NCI-H1048 (cell line): ENCODE measurements at regions not wholly inside any gene's neighbourhood (a gene's known extent, or its start where the extent isn't known, plus 50 kb on each side); places are given as distances from the start of the nearest gene placed in this dataset.

Experiments used
- DNase-seq: peaks from one replicate; lab custom pipeline; 2025; lab: John Stamatoyannopoulos, UW

DNA sequence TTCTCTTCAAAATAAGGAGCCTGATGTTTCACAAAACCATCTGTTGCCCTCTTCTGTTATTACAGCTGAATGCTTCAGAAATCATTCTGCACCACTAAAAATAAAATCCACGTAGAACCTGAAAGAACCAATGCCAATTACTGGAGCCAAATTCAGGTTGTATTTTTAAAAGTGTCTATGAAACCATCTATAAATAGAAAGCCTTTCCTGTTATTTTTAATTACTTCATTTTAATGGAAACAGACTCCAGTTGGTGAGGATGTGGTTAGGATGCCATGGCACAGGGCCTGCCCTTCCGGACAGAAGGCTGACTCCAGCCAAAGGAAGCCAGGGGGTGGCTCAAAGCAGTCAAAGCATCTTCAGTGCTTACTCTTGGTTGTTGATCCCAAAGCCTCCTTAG lies 119.8 kb downstream of the TENT4A start:
- no peak for DNase-seq

DNA sequence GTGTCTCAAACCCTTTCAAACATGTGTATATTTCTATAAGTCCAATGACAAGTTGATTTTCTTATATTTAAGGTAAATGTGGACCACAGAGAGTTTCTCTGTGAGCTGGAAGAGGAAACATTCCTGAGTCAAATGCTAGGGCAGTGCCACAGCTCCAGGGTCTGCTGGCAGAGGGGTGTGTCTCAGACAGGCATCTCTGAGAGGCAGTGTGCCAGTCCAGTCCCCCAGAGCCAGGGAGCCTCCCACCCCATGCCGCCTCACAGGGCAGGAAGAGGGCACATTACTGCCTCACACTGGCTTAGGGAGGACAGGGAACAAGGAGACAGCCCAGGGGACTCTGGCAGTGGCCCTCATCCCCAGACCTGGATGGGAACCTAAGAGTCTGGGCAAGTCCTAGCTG lies 120.2 kb downstream of the TENT4A start:
- no peak for DNase-seq

DNA sequence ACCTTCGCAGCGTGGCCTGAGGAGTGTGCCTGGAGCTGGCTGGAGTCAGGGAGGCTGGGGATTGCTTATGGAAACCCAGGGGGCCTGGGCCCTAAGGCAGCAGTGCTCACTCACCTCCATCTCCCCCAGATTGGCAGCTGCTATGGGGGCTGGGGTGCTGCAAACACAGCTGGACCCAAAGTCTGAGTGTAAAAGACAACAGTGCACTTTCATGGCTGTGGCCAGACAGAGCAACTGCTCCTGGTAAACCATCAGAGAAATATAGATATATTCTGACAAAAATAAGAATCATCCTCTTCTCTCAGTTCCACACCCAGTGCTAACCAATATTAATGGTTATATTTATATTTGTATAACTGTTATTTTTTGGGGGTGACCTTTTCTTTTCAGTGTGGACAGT lies 123.9 kb downstream of the TENT4A start:
- no peak for DNase-seq

DNA sequence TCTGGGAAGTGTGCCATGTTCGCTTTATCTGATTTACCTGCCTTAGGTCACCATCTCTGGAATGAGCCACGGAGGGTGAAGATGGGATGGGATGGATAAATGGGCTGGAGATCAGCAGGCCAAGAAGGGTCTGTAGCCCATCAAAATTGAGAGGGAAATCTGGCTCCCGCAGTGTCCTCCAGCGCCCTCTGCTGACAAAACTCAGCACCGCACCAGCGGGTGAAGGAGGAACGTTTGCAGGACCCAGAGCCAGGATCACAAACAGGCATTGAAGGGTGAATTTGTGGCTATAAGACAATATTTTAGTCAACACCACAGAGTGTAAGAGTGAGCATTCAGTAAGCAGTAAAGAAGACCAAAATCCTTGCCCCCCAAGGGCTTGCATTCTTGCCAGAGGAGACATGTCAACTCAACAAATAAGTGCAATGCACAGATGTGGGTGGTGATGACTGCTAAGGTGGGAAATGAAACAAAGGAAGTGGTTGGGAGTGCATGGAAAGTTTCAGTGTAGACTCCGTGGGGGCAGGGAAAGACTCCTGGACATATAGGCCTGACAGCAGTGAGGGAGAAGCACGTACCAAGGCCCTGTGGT lies 124.4 kb downstream of the TENT4A start:
- DNase-seq: no peak

DNA sequence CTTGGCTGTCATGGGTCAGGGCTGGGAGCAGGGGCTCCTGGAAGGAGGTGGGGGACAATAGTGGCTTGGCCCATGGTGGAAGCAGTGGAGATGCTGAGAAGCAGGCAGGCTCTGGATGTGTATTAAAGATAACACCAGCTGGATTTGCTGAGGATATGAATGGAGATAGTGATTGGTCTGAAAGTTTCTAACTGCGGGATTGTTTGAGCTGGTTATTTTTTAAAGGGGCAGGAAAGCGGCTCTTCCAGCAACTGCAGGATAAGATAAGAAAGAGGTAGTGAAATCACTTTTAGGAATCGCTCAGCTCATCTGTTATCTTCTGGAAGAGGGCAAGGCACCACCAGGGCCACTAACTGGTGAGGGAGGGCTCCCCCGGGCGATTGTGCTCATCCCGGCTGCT lies 125.5 kb downstream of the TENT4A start:
- DNase-seq: no peak

DNA sequence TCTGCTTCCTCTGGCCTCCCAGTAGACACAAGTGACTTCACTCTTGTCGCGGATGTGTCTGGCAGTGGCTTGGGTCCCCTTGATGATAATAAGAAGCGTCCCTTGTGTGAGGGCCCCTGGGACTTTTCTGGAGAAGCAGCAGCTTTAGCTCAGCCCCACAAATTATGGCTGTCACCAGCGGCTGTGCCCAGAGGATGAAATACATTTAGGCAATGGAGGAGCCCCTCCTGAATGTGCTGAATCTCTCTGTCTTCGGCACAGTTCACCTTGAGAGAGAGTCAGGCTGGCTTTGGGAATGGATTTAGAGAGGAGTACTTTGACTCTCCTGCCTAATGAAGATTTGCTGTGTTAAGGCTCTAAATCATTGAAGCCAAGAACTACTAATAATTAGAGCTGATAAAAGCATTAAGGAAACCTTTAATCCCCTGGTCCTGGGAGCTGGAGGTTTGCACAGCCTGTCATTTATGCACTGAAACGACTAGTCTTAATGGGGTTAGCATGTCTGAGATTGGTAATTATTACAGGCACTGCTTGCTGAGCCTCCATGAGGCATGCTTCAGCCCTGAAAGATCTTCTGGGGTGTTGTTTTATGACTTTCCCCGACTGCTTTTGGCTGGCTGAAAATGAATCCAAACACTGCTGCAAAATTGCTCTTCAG lies 127.0 kb downstream of the TENT4A start:
- no peak for DNase-seq

DNA sequence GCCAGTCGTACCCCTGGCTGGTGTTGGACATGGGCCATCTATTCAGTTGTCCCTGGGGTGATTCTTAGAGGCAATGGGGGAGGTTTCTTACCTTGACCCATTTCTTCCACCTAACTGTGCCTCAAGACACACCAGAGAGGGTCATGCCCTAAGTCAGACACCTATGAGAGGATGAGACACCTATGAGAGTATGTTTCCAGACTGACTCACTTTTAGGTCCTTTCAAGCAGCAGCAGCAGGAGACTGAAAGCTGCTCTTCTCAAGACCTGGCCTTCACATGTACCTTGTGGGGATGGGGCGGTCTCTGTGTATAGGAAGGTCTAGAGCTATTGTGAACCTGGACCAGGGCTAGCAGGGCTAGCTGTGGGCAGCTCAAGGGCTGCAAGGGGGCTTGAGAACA lies 130.1 kb downstream of the TENT4A start:
- no peak for DNase-seq

DNA sequence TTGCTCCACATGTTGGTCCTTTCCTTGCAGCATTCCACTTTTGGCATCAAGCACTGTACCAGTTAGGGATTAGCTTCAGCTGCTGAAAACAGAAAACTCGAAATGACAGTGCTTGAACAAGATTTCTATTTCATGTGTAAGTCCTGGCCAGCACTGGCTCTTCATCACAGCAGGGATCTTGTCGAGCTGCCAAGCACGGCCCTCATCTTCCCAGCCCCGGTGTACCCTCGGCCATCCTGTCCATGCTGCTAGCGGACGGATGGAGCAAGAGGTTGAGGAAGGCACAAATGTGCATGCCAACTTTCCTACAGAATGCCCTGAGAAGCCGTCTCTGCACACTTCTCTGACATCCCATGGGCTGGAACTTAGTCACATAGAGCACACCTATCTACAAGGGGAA lies 130.6 kb downstream of the TENT4A start:
- DNase-seq: no peak

DNA sequence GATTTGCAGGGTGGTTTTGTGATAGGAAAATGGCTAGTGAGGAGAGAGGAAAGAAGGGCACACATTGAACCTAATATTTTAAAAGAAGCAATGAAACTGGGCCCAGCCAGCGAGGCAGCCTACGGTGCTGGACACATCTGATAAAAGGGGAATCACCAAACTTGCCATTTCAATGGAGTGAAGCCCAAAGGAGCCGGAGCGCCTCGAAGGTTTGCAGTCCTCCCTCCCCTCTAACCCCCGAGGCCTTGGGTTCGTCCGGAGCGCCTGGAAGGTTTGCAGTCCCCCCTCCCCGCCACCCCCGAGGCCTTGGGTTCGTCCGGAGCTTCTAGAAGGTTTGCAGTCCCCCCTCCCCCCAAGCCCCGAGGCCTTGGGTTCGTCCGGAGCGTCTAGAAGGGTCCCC lies 132.6 kb downstream of the TENT4A start:
- DNase-seq: no peak

DNA sequence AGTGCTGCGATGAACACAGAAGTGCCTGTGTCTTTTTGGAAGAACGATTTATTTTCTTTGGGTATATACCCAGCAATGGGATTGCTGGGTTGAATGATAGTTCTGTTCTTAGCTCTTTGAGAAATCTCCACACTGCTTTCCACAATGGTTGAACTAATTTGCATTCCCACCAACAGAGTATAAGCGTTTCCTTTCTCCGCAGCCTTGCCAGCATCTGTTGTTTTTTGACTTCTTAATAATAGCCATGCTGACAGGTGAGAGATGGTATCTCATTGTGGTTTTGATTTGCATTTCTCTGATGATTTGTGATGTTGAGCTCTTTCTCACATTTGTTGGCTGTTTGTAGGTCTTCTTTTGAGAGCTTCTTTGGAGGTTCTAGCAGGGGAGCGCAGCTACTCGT lies 134.6 kb downstream of the TENT4A start:
- DNase-seq: no peak

DNA sequence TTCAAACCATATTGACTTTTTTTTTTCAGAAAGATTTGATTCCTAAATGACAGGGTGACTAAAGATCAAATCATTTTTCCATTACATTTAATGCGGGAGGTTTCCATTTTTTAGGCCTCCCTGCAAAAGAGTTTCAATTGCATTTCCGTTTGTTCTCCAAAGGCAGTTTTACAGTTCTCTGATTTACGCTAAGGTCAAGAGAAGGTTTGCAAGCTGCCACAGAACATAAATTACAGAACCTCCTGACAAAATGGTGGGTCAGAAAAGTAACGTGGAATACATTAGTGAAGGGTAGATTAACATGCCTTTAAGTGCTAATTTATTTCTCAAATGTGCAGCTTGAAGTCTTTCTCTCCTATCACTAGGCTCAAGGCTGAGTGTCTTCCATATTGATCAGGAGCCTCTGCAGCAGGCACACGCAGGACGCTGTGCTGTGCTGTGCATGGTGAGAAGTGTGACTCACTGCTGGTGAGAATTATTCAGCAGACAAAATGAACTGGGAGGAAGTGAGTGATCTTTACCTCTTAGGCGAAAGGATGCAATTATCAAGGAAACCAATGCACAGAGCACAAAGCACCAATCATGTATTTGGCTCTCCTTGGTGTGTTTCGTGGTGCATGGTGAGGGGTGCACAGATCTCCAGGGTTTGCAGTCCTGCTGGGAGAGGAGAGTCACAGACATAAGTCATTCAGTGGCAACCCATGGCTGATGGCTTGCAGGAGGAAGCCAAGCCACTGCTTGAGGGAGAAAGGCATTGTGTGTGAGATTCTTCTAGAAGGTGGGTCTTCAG lies 136.3 kb downstream of the TENT4A start:
- DNase-seq: no peak

DNA sequence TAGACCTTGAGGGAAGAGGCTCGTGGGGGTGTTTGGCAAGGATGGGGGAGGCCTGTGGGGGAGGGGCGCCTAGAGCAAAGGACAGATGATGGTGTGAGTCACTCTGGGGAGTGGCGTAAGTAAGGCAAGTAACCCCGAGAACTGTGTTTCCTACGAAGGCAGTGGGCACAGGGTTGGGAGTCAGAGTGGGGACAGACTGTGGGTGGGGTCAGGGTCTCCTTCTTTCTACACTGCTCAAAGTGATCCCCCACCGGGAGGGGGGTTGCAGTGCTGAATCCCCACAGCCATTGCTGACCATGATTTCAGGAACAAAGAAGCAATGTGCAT lies 136.8 kb downstream of the TENT4A start:
- DNase-seq: no peak

DNA sequence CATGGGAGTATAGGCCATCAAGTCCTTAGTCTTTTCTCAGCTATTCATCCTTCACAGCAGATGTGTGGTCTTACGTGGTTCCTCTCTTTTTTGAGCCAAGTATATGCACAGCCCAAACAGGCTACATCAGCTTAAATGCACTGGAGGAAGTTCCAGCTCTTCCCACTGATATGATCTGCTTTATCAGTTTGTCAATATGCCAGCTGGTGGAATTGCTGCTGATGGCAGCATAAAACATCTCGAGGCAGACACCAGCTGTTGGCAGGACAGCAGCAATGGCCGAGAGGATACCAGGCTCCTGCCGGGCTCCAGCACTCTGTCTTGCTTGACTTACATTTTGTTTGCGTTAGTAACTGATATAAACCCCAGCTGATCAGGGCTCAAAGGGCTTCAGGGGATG lies 143.4 kb downstream of the TENT4A start:
- no peak for DNase-seq

DNA sequence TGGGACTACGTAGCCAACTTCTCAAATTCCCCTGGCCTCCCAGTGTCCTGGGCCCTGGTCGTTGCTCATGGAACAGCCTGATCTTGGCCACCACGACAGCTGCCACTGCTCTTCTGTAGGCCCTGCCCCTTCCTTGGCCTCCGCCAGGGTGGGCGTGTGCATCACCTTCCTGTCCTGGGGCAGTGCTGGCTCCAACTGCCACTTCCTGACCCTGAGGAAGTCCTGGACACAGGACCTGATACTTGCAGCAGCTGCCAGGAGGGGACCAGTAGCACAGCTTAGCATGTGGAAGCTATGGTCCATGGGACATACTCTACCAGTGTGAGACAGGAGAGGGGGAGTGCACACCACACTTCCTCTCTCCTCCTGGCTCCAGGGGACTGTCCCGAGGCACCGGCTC lies 145.2 kb downstream of the TENT4A start:
- DNase-seq: no peak

DNA sequence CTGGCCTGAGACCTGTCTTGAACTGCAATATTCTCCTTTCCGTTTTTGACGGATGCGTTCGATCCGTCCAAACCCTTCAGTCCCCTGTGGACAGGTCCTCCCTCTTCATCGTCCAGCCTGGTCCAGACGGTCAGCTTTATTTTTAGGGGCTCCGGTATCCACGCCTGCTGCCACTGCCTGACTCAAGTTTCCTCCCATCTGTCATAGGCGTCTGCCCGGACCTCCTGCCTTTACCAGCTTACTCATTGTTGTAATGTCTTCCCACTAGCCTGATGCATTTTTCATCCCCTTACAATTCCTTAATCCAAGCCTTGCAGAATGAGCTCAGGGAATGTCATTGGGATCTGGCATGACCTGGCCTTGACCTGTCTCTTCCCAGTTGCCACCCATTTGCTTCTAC lies 145.8 kb downstream of the TENT4A start:
- no peak for DNase-seq

DNA sequence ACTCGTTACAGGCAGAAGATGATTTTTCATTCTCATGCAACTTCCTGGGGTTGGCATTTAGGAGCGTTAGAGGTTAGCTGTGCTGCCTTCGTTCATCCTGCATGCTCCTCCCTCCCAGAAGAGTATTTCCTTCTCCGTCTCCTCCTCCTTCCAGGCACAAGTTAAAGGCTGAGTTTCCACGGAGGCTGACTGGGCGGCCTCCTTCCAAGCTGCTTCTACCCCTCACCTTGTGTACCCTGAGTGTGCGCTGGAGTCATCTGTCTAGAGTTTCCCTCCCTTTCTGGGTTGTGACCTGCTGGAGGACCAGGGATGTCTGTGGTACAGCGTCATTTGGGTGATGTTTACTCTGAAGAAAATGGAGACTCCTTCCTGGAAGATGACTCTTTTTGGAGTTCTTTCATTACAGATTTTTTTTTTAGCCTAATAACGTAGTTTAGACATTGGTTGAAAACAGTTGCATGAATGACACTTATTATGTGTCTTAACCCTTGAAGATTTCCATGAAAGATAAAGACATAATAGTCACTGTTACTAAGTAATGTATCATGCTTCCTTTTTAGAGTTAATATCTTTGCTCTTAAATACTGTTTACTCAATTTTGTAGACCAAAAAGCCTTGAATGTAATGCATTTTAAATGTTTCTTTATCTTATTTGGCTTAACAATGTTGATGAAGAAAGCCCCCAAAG lies 146.9 kb downstream of the TENT4A start:
- no peak for DNase-seq

DNA sequence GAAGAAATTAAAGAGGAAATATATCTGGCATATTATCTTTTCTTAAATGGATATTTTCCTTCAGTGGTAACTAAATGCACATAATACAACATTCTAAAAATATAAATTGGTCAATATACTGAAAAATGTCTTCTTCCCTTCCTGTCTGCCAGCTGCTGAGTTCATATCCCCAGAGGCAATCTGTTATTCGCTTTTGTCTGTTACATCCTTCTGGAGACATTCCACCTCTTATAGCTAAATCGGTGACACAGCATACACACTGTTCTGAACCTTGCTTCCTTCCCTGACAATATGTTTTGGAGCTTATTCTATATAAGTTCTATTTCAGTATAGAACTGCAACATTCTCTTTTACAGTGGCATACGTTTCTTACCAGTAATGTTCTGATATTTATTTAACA lies 147.8 kb downstream of the TENT4A start:
- DNase-seq: no peak

DNA sequence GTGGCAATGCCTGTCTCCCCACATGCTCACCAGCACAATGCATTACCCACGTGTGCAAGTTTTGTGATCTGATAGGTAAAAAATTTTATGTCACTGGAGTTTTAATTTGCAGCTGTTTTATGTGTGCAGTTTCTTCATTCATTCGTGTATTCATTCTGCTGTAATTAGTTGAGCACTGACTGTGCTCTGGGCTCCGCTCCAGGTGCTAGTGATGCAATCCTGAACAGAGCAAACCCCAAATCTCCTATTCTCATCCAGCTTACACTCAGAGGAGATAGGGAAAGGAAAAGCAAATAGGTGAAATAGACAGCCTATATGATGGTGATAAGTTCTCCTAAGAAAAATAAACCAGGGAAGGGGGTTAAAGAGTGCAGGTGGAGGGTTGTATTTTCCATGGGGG lies 148.4 kb downstream of the TENT4A start:
- DNase-seq: no peak

DNA sequence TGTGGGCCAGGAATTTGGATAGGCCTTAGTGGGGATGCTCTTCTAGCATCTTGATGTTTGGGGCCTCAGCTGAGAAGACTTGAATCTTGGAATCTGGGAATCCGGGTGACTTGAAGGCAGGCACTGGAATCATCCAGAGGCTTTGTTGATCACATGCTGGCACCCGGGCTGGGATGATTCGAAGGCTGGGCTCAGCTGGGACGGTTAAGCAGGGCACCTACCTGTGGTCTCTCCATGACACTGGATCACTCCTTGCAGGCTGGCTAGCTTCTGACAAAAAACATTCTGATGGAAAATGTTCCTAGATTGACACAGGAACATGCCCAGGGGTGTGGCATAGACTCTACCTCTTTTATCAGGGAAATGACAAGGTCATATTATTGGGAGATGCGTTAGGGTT lies 149.1 kb downstream of the TENT4A start:
- no peak for DNase-seq

DNA sequence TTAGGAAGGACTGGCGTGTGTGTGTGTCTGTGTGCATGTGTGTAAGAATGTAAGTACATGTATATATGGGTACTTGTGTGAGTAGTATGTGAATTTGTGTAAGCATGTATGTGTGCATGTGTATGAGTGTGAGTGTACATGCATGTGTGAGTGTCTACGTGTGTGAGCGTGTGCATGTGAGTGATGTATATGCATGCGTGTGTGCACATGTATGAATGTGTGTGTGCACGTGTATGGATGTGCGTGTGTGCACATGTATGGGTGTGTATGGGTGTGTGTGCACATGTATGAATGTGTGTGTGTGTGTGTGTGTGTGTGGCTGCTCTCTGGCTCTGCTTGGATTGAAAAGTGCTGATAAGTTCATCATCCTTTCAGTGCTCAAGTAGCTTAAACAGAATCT lies 154.5 kb downstream of the TENT4A start:
- DNase-seq: no peak

DNA sequence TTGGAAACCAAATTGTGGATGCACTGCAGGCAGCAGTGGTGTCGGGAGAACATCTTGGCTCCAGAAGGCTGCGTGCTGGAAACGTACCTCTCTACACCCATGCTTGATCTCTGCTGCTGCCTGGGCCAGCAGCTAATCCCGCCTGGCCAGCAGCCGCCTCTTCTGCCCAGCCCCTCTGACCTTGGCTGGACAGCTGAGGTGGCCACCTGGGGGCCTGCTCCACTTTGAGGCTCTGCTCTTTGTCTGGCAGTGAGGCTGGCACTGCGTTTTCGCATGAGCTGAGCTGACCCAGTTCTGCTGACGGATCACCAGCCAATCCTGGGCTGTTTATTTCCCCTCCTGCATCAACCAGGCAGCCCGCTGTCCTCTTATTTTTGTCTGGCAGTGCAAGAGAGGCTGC lies 154.9 kb downstream of the TENT4A start:
- DNase-seq: no peak

DNA sequence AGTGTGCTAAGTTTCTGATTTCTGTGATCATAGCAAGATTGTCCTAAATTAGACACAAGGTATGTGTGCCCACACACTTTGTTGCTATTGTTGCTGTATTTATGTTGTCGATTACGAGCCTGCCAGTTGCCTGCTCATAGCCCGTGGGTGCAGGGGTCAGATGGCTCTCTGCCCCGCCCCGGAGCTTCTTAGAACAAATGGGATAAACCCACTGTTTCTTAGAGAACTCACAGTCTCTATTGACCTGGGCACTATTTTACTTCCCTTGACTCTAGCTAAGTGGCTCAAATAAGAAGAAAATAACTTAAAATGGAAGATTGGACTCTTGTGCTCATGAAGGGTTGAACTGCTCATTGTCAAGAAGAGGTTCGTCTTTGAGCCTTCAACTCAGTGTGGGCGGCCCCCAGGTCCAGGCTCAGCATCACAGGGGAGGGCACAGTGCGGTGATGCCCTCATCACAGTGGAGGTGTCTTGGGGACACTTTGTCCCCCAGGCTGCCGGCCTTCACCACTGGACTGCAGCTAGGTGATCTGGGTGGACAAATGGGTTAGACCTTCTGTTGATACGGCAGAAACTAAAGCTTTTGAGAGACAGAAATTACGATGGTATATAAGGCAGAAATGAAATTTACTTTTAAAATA lies 155.5 kb downstream of the TENT4A start:
- no peak for DNase-seq

DNA sequence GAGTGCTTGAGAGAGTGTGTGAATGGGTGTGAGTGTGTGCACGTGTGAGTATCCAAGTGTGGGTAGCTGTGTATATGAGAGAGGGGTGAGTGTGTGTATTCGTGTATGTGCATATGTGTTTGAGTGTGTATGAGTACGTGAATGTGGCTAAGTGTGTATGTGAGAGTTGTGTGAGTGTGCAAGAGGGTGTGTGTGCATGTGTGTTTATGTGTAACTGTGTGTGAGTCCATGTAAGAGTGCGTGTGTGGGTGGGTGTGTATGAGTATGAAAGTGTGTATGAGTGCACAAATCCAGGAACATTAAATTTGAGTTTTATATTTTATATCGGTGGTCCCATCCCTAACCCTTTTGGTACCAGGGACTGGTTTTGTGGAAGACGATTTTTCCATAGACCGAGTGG lies 156.4 kb downstream of the TENT4A start:
- DNase-seq: no peak
